ENCODE measurements at regions not wholly inside any gene's neighbourhood (a gene's known extent, or its start where the extent isn't known, plus 50 kb on each side); places are given as distances from the start of the nearest gene placed in this dataset.

GRCh38 chr11:116542406-116542805 is 230.4 kb downstream of the BUD13 start:
- intact Hi-C loops (cut with micrococcal nuclease) = no loop called here

DNA sequence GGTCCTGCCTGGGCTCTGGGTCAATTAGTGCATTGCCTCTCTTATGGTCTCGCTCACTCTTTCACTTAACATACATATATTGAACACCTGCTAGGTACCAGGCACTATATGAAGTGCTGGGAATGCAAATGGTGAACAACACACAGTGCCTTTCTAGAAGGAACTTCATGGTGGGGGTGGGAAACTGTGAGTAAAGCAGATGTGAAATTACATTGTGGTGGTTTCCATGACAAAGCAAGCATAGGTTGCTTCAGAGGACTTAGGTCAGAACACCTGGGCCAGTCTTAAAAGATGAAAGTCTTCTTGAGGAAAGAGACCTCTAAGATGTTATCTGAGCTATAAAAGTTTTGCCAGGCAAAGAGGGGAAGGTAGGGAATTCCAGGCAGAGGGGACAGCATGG is 231.3 kb downstream of the BUD13 start:
- WGBS (ENCODE audit: insufficient coverage) = no CpG with 5 or more reads among the region's 1 CpG
- H3K9me3 Mint-ChIP-seq = peaks cover 0 to 2% (median 0%) of the 10 kb centered on the region in 7 donors
- Histone ChIP-seq H3K27me3 (ENCODE audit: control insufficient read depth in 2 of 2, insufficient read depth in 2 of 2, low read length in 2 of 2) (no peaks in the 10 kb centered on the region), H3K4me2 (replicated peaks; ENCODE audit: extremely low read depth, low read length, poor library complexity, severe bottlenecking) (no peak overlapping the region), H3K4me3 (replicated peaks in 1 of 3; ENCODE audit: low read depth in 2 of 3, low read length in 3 of 3) (no peak overlapping the region), H3K27ac (ENCODE audit: low read depth in 1 of 2, low read length in 2 of 2) (no peak overlapping the region), H3K4me1 (ENCODE audit: control insufficient read depth in 1 of 2, insufficient read depth in 2 of 2, low read length in 2 of 2) (no peaks in the 10 kb centered on the region), H3K79me2 (ENCODE audit: insufficient read depth, low read length) (no peaks in the 10 kb centered on the region), H2AFZ (ENCODE audit: insufficient read depth, low read depth, low read length, poor library complexity, severe bottlenecking) (no peak overlapping the region), H3K36me3 (replicated peaks in 1 of 2; ENCODE audit: control insufficient read depth in 1 of 2, insufficient read depth in 2 of 2, low read length in 2 of 2) (no peaks in the 10 kb centered on the region), H4K20me1 (ENCODE audit: insufficient read depth, low read length) (no peaks in the 10 kb centered on the region), H3K9me3 (replicated peaks in 1 of 2; ENCODE audit: control insufficient read depth in 1 of 2, insufficient read depth in 1 of 2, low read length in 2 of 2) (no peaks in the 10 kb centered on the region), H3K9ac (ENCODE audit: insufficient read depth, low read length, poor library complexity, severe bottlenecking) (no peak overlapping the region)
- TF ChIP-seq, protein P1, sequence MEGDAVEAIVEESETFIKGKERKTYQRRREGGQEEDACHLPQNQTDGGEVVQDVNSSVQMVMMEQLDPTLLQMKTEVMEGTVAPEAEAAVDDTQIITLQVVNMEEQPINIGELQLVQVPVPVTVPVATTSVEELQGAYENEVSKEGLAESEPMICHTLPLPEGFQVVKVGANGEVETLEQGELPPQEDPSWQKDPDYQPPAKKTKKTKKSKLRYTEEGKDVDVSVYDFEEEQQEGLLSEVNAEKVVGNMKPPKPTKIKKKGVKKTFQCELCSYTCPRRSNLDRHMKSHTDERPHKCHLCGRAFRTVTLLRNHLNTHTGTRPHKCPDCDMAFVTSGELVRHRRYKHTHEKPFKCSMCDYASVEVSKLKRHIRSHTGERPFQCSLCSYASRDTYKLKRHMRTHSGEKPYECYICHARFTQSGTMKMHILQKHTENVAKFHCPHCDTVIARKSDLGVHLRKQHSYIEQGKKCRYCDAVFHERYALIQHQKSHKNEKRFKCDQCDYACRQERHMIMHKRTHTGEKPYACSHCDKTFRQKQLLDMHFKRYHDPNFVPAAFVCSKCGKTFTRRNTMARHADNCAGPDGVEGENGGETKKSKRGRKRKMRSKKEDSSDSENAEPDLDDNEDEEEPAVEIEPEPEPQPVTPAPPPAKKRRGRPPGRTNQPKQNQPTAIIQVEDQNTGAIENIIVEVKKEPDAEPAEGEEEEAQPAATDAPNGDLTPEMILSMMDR (IDR thresholded peaks at IDR 0.05) = no peak
- H3K4me1 Mint-ChIP-seq = no peaks in the 10 kb centered on the region
- H3K4me3 Mint-ChIP-seq = no peak overlapping the region
- H3K27ac Mint-ChIP-seq = no peak overlapping the region
- H3K27me3 Mint-ChIP-seq (ENCODE audit: low read depth in 3 of 3) = peaks cover 2 to 6% (median 5%) of the 10 kb centered on the region in 3 donors
- intact Hi-C loops (cut with micrococcal nuclease) = no loop called here
- no peaks in the 10 kb centered on the region for H3K36me3 Mint-ChIP-seq
- no peak for DNase-seq

More at GRCh38 chr11:116542406-116542805, 230.4 kb downstream of the BUD13 start:
- Mint-ChIP-seq H3K4me3 (no peak overlapping the region), H3K4me1 (no peaks in the 10 kb centered on the region), H3K36me3 (no peaks in the 10 kb centered on the region), H3K27ac (no peak overlapping the region), H3K9me3 (peaks cover 0 to 2% (median 0%) of the 10 kb centered on the region in 7 donors), H3K27me3 (ENCODE audit: low read depth in 3 of 3) (peaks cover 0 to 6% (median 2%) of the 10 kb centered on the region in 3 donors)
- TF ChIP-seq, protein P1 (IDR thresholded peaks at IDR 0.05) = no peak
- DNase-seq = no peak
- Histone ChIP-seq H3K4me3 (replicated peaks in 1 of 3; ENCODE audit: low read depth in 2 of 3, low read length in 3 of 3) (no peak overlapping the region), H4K20me1 (ENCODE audit: insufficient read depth, low read length) (no peaks in the 10 kb centered on the region), H3K4me2 (replicated peaks; ENCODE audit: extremely low read depth, low read length, poor library complexity, severe bottlenecking) (no peak overlapping the region), H3K36me3 (replicated peaks in 1 of 2; ENCODE audit: control insufficient read depth in 1 of 2, insufficient read depth in 2 of 2, low read length in 2 of 2) (no peaks in the 10 kb centered on the region), H3K27me3 (ENCODE audit: control insufficient read depth in 2 of 2, insufficient read depth in 2 of 2, low read length in 2 of 2) (no peaks in the 10 kb centered on the region), H3K9ac (ENCODE audit: insufficient read depth, low read length, poor library complexity, severe bottlenecking) (no peak overlapping the region), H3K9me3 (replicated peaks in 1 of 2; ENCODE audit: control insufficient read depth in 1 of 2, insufficient read depth in 1 of 2, low read length in 2 of 2) (no peaks in the 10 kb centered on the region), H3K79me2 (ENCODE audit: insufficient read depth, low read length) (no peaks in the 10 kb centered on the region), H2AFZ (ENCODE audit: insufficient read depth, low read depth, low read length, poor library complexity, severe bottlenecking) (no peak overlapping the region), H3K4me1 (ENCODE audit: control insufficient read depth in 1 of 2, insufficient read depth in 2 of 2, low read length in 2 of 2) (no peaks in the 10 kb centered on the region), H3K27ac (ENCODE audit: low read depth in 1 of 2, low read length in 2 of 2) (no peak overlapping the region)
- 79% methylated on average over 3 of the region's 6 CpGs for WGBS (ENCODE audit: insufficient coverage)

Data from CD14-positive monocyte (primary cell).